HFFc6 (cell line): ENCODE measurements at regions not wholly inside any gene's neighbourhood (a gene's known extent, or its start where the extent isn't known, plus 50 kb on each side); places are given as distances from the start of the nearest gene placed in this dataset.
A peak's percentile ranks its signal among the peaks of the same experiment; 100 is the strongest.

Experiments used
- DNase-seq: peaks from one replicate; pipeline ENCODE4 v3.0.0-alpha.2; 2018
- H3K27ac Mint-ChIP-seq: 2 replicates; pipeline ENCODE4 v1.8.0; 2020; ENCODE audit warnings: mild to moderate bottlenecking, mixed read lengths
- H3K27me3 Mint-ChIP-seq: 2 replicates; pipeline ENCODE4 v1.8.0; 2021; ENCODE audit warnings: mild to moderate bottlenecking, moderate library complexity, mixed read lengths; ENCODE audit not compliant: insufficient read depth
- H3K36me3 Mint-ChIP-seq: 2 replicates; pipeline ENCODE4 v1.8.0; 2021; ENCODE audit warnings: low read depth, mixed read lengths
- H3K4me1 Mint-ChIP-seq: 2 replicates; pipeline ENCODE4 v1.8.0; 2020; ENCODE audit warnings: low read depth, mixed read lengths
- H3K4me3 Mint-ChIP-seq: 2 replicates; pipeline ENCODE4 v1.8.0; 2020; ENCODE audit warnings: mild to moderate bottlenecking, moderate library complexity, mixed read lengths
- H3K9me3 Mint-ChIP-seq: 2 replicates; pipeline ENCODE4 v1.8.0; 2020; ENCODE audit warnings: mild to moderate bottlenecking, mixed read lengths
- CTCF ChIP-seq: fragments of 200-600 bp; sonication (generic); IDR thresholded peaks from 2 replicates; pipeline ENCODE4 v1.5.0; 2021; ENCODE audit warnings: antibody characterized with exemption, mild to moderate bottlenecking

GRCh38 chr15:39313467-39313866, 267.4 kb upstream of the THBS1 start:
- H3K36me3 Mint-ChIP-seq, result peaks cover 12% of the 10 kb centered on the region
- H3K27me3 Mint-ChIP-seq, result no peaks in the 10 kb centered on the region
- no peak for TF ChIP-seq CTCF
- H3K4me3 Mint-ChIP-seq, result no peak overlapping the region
- no peak for DNase-seq
- H3K9me3 Mint-ChIP-seq, result no peaks in the 10 kb centered on the region
- H3K4me1 Mint-ChIP-seq, result peaks cover 79% of the 10 kb centered on the region
- H3K27ac Mint-ChIP-seq, result no peak overlapping the region

GRCh38 chr15:39313881-39314280, 267.0 kb upstream of the THBS1 start:
- Mint-ChIP-seq H3K27ac (no peak overlapping the region), H3K9me3 (no peaks in the 10 kb centered on the region), H3K36me3 (peaks cover 8% of the 10 kb centered on the region), H3K4me3 (no peak overlapping the region), H3K27me3 (no peaks in the 10 kb centered on the region), H3K4me1 (peaks cover 77% of the 10 kb centered on the region)
- DNase-seq, result no peak
- no peak for TF ChIP-seq CTCF

DNA sequence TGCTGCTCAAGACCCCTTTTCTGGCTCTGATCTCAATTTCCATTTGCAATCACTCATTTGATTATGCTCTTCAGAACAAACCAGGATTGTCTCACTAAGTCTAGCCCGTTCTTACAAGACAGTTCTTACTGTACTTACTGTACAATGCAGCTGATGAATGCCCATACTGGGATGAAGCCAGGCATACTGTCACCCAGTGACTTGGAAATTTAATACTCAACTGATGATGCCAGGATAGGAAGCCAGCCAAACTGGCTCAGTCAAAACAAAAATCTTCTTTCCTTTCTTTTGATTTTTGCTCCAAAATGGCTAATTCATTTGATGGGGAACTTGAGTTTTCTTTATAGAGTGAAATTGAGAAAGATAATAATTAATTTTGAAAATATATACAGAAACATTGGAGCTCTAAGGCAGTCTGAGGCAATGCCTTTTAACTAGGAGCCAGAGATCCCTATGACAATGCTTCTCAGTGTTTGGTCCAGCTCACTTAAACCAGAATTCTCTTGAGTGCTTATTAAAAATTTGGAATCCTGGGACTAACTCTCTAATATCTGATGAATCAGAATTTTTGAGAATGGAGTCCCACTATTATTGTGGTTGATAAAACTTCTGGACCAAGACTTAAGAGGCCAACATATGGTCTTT, 265.6 kb upstream of the THBS1 start:
- peaks cover 64% of the 10 kb centered on the region for H3K4me1 Mint-ChIP-seq
- no peak for DNase-seq
- TF ChIP-seq CTCF, result no peak
- H3K9me3 Mint-ChIP-seq, result peaks cover 6% of the 10 kb centered on the region
- no peak overlapping the region for H3K4me3 Mint-ChIP-seq
- H3K27me3 Mint-ChIP-seq, result no peaks in the 10 kb centered on the region
- H3K36me3 Mint-ChIP-seq, result peaks cover 5% of the 10 kb centered on the region
- peak overlapping the region; percentile 8; the same call in 1 of the 2 replicates for H3K27ac Mint-ChIP-seq

GRCh38 chr15:39317225-39317624, 263.7 kb upstream of the THBS1 start:
- TF ChIP-seq CTCF, result no peak
- Mint-ChIP-seq H3K9me3 (peaks cover 15% of the 10 kb centered on the region), H3K4me3 (no peak overlapping the region), H3K36me3 (peaks cover 15% of the 10 kb centered on the region), H3K4me1 (peaks cover 55% of the 10 kb centered on the region), H3K27me3 (no peaks in the 10 kb centered on the region), H3K27ac (peak overlapping the region; percentile 65)
- no peak for DNase-seq

GRCh38 chr15:39318231-39318630, 262.6 kb upstream of the THBS1 start:
- H3K36me3 Mint-ChIP-seq, result peaks cover 15% of the 10 kb centered on the region
- peaks cover 15% of the 10 kb centered on the region for H3K9me3 Mint-ChIP-seq
- DNase-seq, result no peak
- H3K27ac Mint-ChIP-seq, result no peak overlapping the region
- TF ChIP-seq CTCF, result no peak
- H3K4me1 Mint-ChIP-seq, result peaks cover 65% of the 10 kb centered on the region
- no peak overlapping the region for H3K4me3 Mint-ChIP-seq
- no peaks in the 10 kb centered on the region for H3K27me3 Mint-ChIP-seq
